VCaP (cell line): ENCODE measurements at regions not wholly inside any gene's neighbourhood (a gene's known extent, or its start where the extent isn't known, plus 50 kb on each side); places are given as distances from the start of the nearest gene placed in this dataset.
"Not testable (repeated sequence)": the region's sequence is repeated elsewhere in the genome, so short reads cannot be mapped to it uniquely, and the experiment has no call there.

ENCODE experiments used
- H3K27ac ChIP-seq: fragments of 450-650 bp; 2 replicates; pipeline ENCODE4 v1.5.1; 2017
- CTCF ChIP-seq: fragments of 450-650 bp; conservative IDR thresholded peaks from 2 replicates; pipeline ENCODE4 v1.5.1; 2017; ENCODE audit warnings: mild to moderate bottlenecking, moderate library complexity

GRCh38 chr14:21902561-21903181 lies 229.1 kb upstream of the OR4E1 start:
- TF ChIP-seq CTCF = peak; percentile 61
- H3K27ac ChIP-seq = no peak overlapping the region

- not testable (repeated sequence) for H3K27ac ChIP-seq
Observed at GRCh38 chr14:21894898-21895194, 221.2 kb upstream of the OR4E1 start.

- peak; percentile 53 for TF ChIP-seq CTCF
- H3K27ac ChIP-seq = no peak overlapping the region
Observed at GRCh38 chr14:21894003-21894897, 220.6 kb upstream of the OR4E1 start.

DNA sequence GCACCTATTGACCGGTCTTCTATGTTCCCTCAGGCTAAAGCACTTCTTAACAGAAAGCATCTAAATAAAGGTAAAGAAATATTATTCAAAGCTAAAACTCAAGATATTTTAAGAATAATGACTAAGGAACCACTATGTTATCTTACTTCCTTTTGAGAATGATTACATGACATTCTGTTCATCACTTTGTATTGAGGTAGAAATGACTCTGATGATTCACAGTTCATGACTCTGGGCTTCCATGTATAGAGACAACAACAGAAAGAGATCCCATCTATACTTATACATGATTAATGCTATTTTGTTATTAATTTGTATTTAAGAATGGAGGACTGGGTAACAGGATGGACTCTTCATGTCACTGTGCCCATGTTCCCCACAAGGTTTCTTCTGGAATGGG lies 218.3 kb upstream of the OR4E1 start:
- TF ChIP-seq CTCF = no peak

GRCh38 chr14:21884995-21885394 lies 211.4 kb upstream of the OR4E1 start:
- no peak for TF ChIP-seq CTCF

More for the DNA sequence above, 218.3 kb upstream of the OR4E1 start:
- no peak overlapping the region for H3K27ac ChIP-seq

GRCh38 chr14:21882226-21882625 lies 208.6 kb upstream of the OR4E1 start:
- no peak for TF ChIP-seq CTCF

More at GRCh38 chr14:21884995-21885394, 211.4 kb upstream of the OR4E1 start:
- no peak overlapping the region for H3K27ac ChIP-seq

DNA sequence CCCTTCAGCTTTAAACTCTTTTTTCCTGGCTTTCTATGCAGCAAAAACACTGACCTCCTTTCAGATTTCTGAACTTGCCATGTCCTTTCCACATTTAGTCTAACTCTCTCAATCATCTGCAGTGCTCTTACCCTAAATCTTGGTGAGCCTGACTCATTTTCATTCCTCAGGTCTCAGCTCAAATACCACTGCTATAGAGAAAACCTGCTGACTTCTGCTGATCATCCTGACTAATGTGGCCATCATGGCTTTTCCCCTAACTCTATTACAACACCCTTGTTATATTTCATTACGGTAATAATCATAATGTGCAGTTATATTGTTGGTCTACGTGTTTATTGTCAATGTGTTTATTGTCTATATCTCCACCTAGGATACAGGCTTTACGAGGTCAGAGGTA lies 207.3 kb upstream of the OR4E1 start:
- H3K27ac ChIP-seq = no peak overlapping the region
- no peak for TF ChIP-seq CTCF

More at GRCh38 chr14:21882226-21882625, 208.6 kb upstream of the OR4E1 start:
- no peak overlapping the region for H3K27ac ChIP-seq

- TF ChIP-seq CTCF = no peak
Observed at GRCh38 chr14:21875791-21876190, 202.2 kb upstream of the OR4E1 start.

More at GRCh38 chr14:21875791-21876190, 202.2 kb upstream of the OR4E1 start:
- no peak overlapping the region for H3K27ac ChIP-seq
